OCI-LY7 (cell line): ENCODE measurements at regions not wholly inside any gene's neighbourhood (a gene's known extent, or its start where the extent isn't known, plus 50 kb on each side); places are given as distances from the start of the nearest gene placed in this dataset.

Experiments used
- CTCF ChIP-seq: fragments of 200-600 bp; sonication (generic); conservative IDR thresholded peaks from 2 replicates; pipeline ENCODE4 v1.5.1; 2014; ENCODE audit warnings: mild to moderate bottlenecking, antibody characterized with exemption, low read length, moderate library complexity, mixed read lengths
- EZH2phosphoT487 ChIP-seq: fragments of 200-600 bp; sonication (generic); IDR thresholded peaks from 2 replicates; pipeline ENCODE4 v1.6.1; 2018; ENCODE audit warnings: low read depth, borderline replicate concordance, mild to moderate bottlenecking, mixed run types, antibody characterized with exemption, low read length, moderate library complexity, mixed read lengths

DNA sequence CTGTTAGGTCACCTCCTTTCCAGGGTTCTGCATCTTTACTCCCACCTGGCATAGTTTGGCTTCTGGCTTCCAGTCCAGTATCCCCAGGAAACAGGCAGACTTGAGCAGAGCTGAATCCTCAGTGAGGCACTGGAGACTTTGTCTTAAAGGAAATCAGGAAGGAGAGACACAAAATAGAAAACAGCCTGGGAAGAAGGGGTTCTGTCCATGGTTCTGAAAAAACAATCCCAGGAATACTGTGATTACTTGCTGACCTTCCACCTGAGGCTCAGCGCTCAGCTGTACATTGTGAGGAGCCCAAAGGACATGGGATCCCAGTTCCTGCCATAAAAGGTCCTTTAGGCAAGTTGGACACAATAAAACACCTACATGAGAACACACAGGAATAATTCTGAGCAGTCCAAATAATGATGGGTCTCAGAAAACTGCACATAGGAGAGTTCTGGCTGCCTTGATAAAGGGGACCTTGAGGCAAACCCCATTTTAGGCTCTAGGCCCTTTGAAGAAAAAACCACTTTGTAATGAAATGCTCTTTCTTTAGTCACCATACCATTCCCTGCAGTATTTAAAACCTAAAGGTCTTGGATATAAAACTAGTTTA is 81.4 kb upstream of the CRHR1 start:
- no peak for TF ChIP-seq CTCF
- TF ChIP-seq EZH2phosphoT487 = no peak
